Neuronal stem cell (in vitro differentiated cells): ENCODE measurements at regions not wholly inside any gene's neighbourhood (a gene's known extent, or its start where the extent isn't known, plus 50 kb on each side); places are given as distances from the start of the nearest gene placed in this dataset.

Source experiments
- DNase-seq: peaks from one replicate; pipeline ENCODE4 v3.0.0-alpha.2; 2013; ENCODE audit warnings: low spot score
- H2AFZ ChIP-seq: one replicate; pipeline ENCODE4 v1.6.1; 2013; ENCODE audit warnings: mild to moderate bottlenecking, low read length, inconsistent platforms
- H2AK5ac ChIP-seq: 2 replicates; pipeline ENCODE4 v1.6.1; 2013; ENCODE audit warnings: low read depth, mild to moderate bottlenecking, inconsistent platforms, low read length, moderate library complexity, mixed read lengths
- H2BK120ac ChIP-seq: 2 replicates; pipeline ENCODE4 v1.6.1; 2013; ENCODE audit warnings: low read depth, mild to moderate bottlenecking, inconsistent platforms, low read length, moderate library complexity, mixed read lengths
- H2BK12ac ChIP-seq: one replicate; pipeline ENCODE4 v1.6.1; 2013; ENCODE audit warnings: low read length, inconsistent platforms
- H2BK15ac ChIP-seq: 2 replicates; pipeline ENCODE4 v1.6.1; 2013; ENCODE audit warnings: mild to moderate bottlenecking, low read length, inconsistent platforms, mixed read lengths
- H2BK5ac ChIP-seq: one replicate; pipeline ENCODE4 v1.6.1; 2013; ENCODE audit warnings: inconsistent platforms, mild to moderate bottlenecking, low read length, moderate library complexity
- H3K14ac ChIP-seq: one replicate; pipeline ENCODE4 v1.6.1; 2013; ENCODE audit warnings: low read length, inconsistent platforms
- H3K18ac ChIP-seq: 2 replicates; pipeline ENCODE4 v1.6.1; 2013; ENCODE audit warnings: low read length, inconsistent platforms
- H3K23ac ChIP-seq: 2 replicates; pipeline ENCODE4 v1.6.1; 2013; ENCODE audit warnings: low read depth, mild to moderate bottlenecking, mixed read lengths, low read length, inconsistent platforms; ENCODE audit not compliant: poor library complexity
- H3K27ac ChIP-seq: replicated peaks from 3 replicates; pipeline ENCODE4 v1.5.1; 2013; ENCODE audit warnings: low read length, inconsistent platforms
- H3K27me3 ChIP-seq, 3 experiments: 2 replicates each; pipeline ENCODE4 v1.6.1; 2013; ENCODE audit warnings: low read length in 3 of 3, mild to moderate bottlenecking in 2 of 3, inconsistent platforms in 1 of 3, low read depth in 1 of 3, mixed read lengths in 1 of 3, moderate library complexity in 1 of 3; ENCODE audit not compliant: control insufficient read depth in 3 of 3, insufficient read depth in 3 of 3
- H3K36me3 ChIP-seq, 2 donors: replicated peaks in 1 of 2; 2 replicates each; pipeline ENCODE4 v1.6.1; 2013; ENCODE audit warnings: low read length in 2 of 2; ENCODE audit not compliant: control insufficient read depth in 2 of 2, insufficient read depth in 2 of 2
- H3K4ac ChIP-seq: 2 replicates; pipeline ENCODE4 v1.6.1; 2013; ENCODE audit warnings: inconsistent platforms, mild to moderate bottlenecking, low read length, moderate library complexity
- H3K4me1 ChIP-seq, 2 donors: 1 replicate in 1 of 2; 2 replicates in 1 of 2; pipeline ENCODE4 v1.6.1; 2013; ENCODE audit warnings: low read length in 2 of 2, low read depth in 1 of 2; ENCODE audit not compliant: control insufficient read depth in 2 of 2, insufficient read depth in 1 of 2
- H3K4me2 ChIP-seq: one replicate; pipeline ENCODE4 v1.6.1; 2013; ENCODE audit warnings: mild to moderate bottlenecking, low read length, inconsistent platforms; ENCODE audit not compliant: insufficient read depth, poor library complexity, severe bottlenecking
- H3K4me3 ChIP-seq, 2 donors: 2 replicates each; pipeline ENCODE4 v1.5.1; 2013; ENCODE audit warnings: low read length in 2 of 2, mild to moderate bottlenecking in 2 of 2, inconsistent platforms in 1 of 2, moderate library complexity in 1 of 2
- H3K79me1 ChIP-seq: one replicate; pipeline ENCODE4 v1.6.1; 2013; ENCODE audit warnings: low read depth, mild to moderate bottlenecking, inconsistent platforms, low read length, moderate library complexity
- H3K9ac ChIP-seq: one replicate; pipeline ENCODE4 v1.6.1; 2013; ENCODE audit warnings: mild to moderate bottlenecking, low read depth, low read length, inconsistent platforms; ENCODE audit not compliant: poor library complexity
- H3K9me3 ChIP-seq, 2 donors: replicated peaks in 1 of 2; 2 replicates each; pipeline versions ENCODE3 to v1.6.1; 2013; ENCODE audit warnings: low read length in 2 of 2, mild to moderate bottlenecking in 2 of 2, inconsistent platforms in 1 of 2, low read depth in 1 of 2, mixed read lengths in 1 of 2, moderate library complexity in 1 of 2; ENCODE audit not compliant: control insufficient read depth in 2 of 2, insufficient read depth in 1 of 2
- H4K8ac ChIP-seq: one replicate; pipeline ENCODE4 v1.6.1; 2013; ENCODE audit warnings: low read depth, mild to moderate bottlenecking, inconsistent platforms, low read length, moderate library complexity
- H4K91ac ChIP-seq: one replicate; pipeline ENCODE4 v1.6.1; 2013; ENCODE audit warnings: low read length, low read depth, mild to moderate bottlenecking, inconsistent platforms; ENCODE audit not compliant: poor library complexity
- WGBS, 2 donors: extraction: QIAGEN DNeasy Blood & Tissue Kit; methylation state at CpG; one replicate each; pipeline ENCODE4 v1.1.7; 2013; ENCODE audit warnings: missing lambda C conversion rate in 2 of 2, mixed read lengths in 1 of 2; ENCODE audit not compliant: insufficient read length in 2 of 2, insufficient replicate concordance in 1 of 2; ENCODE audit errors: extremely low coverage in 2 of 2; 5-methylcytosine and 5-hydroxymethylcytosine counted together

DNA sequence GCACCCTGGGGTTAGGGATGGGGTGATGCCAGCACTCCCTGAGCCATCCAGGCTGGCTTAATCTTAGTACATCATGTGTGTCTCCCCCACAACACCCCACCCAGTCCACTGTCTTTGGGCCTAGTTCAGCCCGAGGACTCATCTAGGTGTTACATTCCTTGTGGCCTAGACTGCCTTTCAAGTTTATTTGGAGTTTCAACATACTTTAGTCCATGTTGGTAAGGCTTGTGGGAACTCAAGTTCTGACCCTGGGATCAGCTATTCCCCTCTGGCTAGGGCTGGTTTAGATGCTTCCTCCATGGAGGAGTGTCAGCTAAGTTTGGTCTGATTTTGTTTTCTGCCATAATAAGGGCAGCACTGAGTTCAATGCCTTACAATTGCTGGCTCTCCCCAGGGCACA, 302.4 kb downstream of the SMARCA2 start:
- Histone ChIP-seq H2AK5ac (no peak overlapping the region), H2BK120ac (no peak overlapping the region), H3K79me1 (no peaks in the 10 kb centered on the region), H3K27ac (no peak overlapping the region), H3K36me3 (peaks cover 0 to 2% of the 10 kb centered on the region in 2 donors), H3K4me2 (no peak overlapping the region), H4K91ac (no peak overlapping the region), H3K4me1 (no peaks in the 10 kb centered on the region), H3K4ac (no peak overlapping the region), H4K8ac (no peak overlapping the region), H2AFZ (peak overlapping the region; percentile 20), H2BK5ac (no peak overlapping the region), H3K9me3 (peaks cover 14 to 20% of the 10 kb centered on the region in 2 donors), H3K18ac (no peak overlapping the region), H3K23ac (no peak overlapping the region), H2BK15ac (no peak overlapping the region), H3K4me3 (no peak overlapping the region), H3K27me3 (no peaks in the 10 kb centered on the region), H3K14ac (no peak overlapping the region), H3K9ac (no peak overlapping the region), H2BK12ac (no peak overlapping the region)
- WGBS, 2 donors, result no CpG with 5 or more reads among the region's 1 CpG
- no peak for DNase-seq

DNA sequence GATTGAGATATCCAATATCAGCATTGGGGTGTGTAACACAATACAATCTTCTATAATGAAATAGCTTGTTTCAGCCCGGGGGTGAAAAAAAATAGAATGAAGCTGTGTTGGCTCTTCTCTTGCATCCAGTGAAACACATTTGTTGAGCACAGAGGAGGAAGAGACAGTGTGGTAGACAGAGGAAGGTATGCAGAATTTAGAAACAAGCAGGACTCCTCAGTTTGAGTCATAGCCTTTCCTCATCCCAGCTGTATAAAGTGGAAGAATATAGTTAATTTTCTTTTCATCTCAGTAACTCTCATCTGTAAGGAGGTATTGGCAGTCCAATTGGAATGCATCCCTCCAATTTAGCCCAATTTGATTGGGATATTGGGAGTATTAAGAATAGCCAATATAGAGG, 302.2 kb upstream of the VLDLR start:
- no peaks in the 10 kb centered on the region for H3K27me3 ChIP-seq
- no peak overlapping the region for H2BK12ac ChIP-seq
- no peak overlapping the region for H2BK15ac ChIP-seq
- H3K4me3 ChIP-seq, result no peak overlapping the region
- H2AK5ac ChIP-seq, result no peak overlapping the region
- peaks cover 7% of the 10 kb centered on the region in 2 donors for H3K9me3 ChIP-seq
- H4K91ac ChIP-seq, result no peak overlapping the region
- H3K23ac ChIP-seq, result no peak overlapping the region
- H3K9ac ChIP-seq, result no peak overlapping the region
- H3K18ac ChIP-seq, result no peak overlapping the region
- no peaks in the 10 kb centered on the region for H3K79me1 ChIP-seq
- H3K4me2 ChIP-seq, result no peak overlapping the region
- H3K27ac ChIP-seq, result no peak overlapping the region
- no peak overlapping the region for H4K8ac ChIP-seq
- DNase-seq, result no peak
- H3K14ac ChIP-seq, result no peak overlapping the region
- no peak overlapping the region for H2BK120ac ChIP-seq
- peaks cover 0 to 2% of the 10 kb centered on the region in 2 donors for H3K36me3 ChIP-seq
- no CpG with 5 or more reads among the region's 1 CpG for WGBS, 2 donors
- H2BK5ac ChIP-seq, result no peak overlapping the region
- H3K4ac ChIP-seq, result no peak overlapping the region
- no peak overlapping the region for H2AFZ ChIP-seq
- H3K4me1 ChIP-seq, result no peaks in the 10 kb centered on the region

DNA sequence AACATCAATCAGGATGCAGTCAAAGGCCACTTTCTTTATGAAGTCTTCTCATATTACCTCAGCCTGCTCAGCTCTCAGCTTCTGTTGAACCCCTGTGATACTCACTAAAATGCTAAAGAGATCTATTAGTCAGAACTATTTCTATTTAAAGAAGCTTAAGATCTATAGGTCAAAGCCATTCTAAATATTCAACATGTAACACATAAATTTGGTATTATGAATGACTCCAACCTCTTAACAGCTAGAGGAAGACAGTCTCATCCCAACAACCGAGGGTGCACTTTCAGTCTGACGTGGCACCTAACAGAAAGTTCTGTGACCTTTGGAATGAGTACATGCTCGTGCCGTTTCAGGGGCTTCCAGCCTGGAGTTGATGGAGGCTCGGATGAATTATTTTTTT, 301.5 kb upstream of the VLDLR start:
- no peak overlapping the region for H3K4me3 ChIP-seq
- H2BK5ac ChIP-seq, result no peak overlapping the region
- H3K18ac ChIP-seq, result no peak overlapping the region
- no peaks in the 10 kb centered on the region for H3K79me1 ChIP-seq
- H3K23ac ChIP-seq, result no peak overlapping the region
- H2AK5ac ChIP-seq, result no peak overlapping the region
- H3K9ac ChIP-seq, result no peak overlapping the region
- peaks cover 3 to 9% of the 10 kb centered on the region in 2 donors for H3K9me3 ChIP-seq
- no peaks in the 10 kb centered on the region for H3K27me3 ChIP-seq
- H3K14ac ChIP-seq, result no peak overlapping the region
- H2AFZ ChIP-seq, result no peak overlapping the region
- DNase-seq, result no peak
- H3K27ac ChIP-seq, result no peak overlapping the region
- H2BK15ac ChIP-seq, result no peak overlapping the region
- no peak overlapping the region for H4K91ac ChIP-seq
- H3K4me2 ChIP-seq, result no peak overlapping the region
- H3K36me3 ChIP-seq, result peaks cover 0 to 2% of the 10 kb centered on the region in 2 donors
- H3K4ac ChIP-seq, result no peak overlapping the region
- peaks cover 0 to 2% of the 10 kb centered on the region in 2 donors for H3K4me1 ChIP-seq
- H4K8ac ChIP-seq, result no peak overlapping the region
- H2BK120ac ChIP-seq, result no peak overlapping the region
- no peak overlapping the region for H2BK12ac ChIP-seq
- WGBS, 2 donors, result no CpG with 5 or more reads among the region's 5 CpGs

DNA sequence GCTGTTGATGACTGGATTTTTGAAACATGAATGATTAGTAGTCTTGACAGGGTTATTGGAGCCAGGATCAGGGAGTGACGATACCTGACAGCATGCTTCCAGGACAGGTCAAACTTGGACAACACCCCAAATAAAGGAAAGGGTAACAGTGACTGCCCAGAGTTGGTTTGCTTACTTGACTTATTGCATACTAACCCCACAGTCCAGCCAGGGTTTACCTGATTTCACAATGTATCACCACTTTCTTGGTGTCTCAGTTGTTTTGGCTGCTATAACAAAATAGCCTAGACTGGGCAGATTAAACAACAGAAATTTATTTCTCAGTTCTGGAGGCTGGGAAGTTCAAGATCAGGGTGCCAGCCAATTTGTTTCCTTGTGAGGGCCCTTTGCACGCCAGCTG, 301.0 kb upstream of the VLDLR start:
- Histone ChIP-seq H2BK120ac (no peak overlapping the region), H3K79me1 (no peaks in the 10 kb centered on the region), H3K9ac (no peak overlapping the region), H3K9me3 (peaks cover 0 to 9% of the 10 kb centered on the region in 2 donors), H3K36me3 (peaks cover 0 to 2% of the 10 kb centered on the region in 2 donors), H4K91ac (no peak overlapping the region), H3K4me2 (no peak overlapping the region), H2AFZ (no peak overlapping the region), H3K4ac (no peak overlapping the region), H2AK5ac (no peak overlapping the region), H2BK5ac (no peak overlapping the region), H3K4me3 (no peak overlapping the region), H3K14ac (no peak overlapping the region), H3K23ac (no peak overlapping the region), H2BK15ac (no peak overlapping the region), H3K27me3 (no peaks in the 10 kb centered on the region), H3K18ac (no peak overlapping the region), H2BK12ac (no peak overlapping the region), H4K8ac (no peak overlapping the region), H3K27ac (no peak overlapping the region), H3K4me1 (peaks cover 0 to 2% of the 10 kb centered on the region in 2 donors)
- no CpG with 5 or more reads among the region's 2 CpGs for WGBS, 2 donors
- no peak for DNase-seq
